Body of pancreas (tissue), 4 donors: ENCODE measurements at regions not wholly inside any gene's neighbourhood (a gene's known extent, or its start where the extent isn't known, plus 50 kb on each side); places are given as distances from the start of the nearest gene placed in this dataset.

Source experiments
- ATAC-seq: fragments of 150-250 bp; one replicate; pipeline ENCODE4 v1.9.1; 2016
- DNase-seq, 4 donors: peaks; one replicate each; pipeline ENCODE4 v3.0.0-alpha.2; 2019
- H3K27ac ChIP-seq, 4 donors: fragments of 200-600 bp; sonication (generic); 1 replicate in 3 of 4; 2 replicates in 1 of 4; pipeline versions ENCODE4 v1.5.1 to v1.6.1; 2016 to 2019; ENCODE audit warnings: mild to moderate bottlenecking in 1 of 4, mixed read lengths in 1 of 4, moderate library complexity in 1 of 4
- H3K27me3 ChIP-seq, 2 donors: fragments of 200-600 bp; sonication (generic); one replicate each; pipeline ENCODE4 v1.6.0; 2016; ENCODE audit warnings: mild to moderate bottlenecking in 1 of 2
- H3K36me3 ChIP-seq, 2 donors: fragments of 200-600 bp; sonication (generic); replicated peaks in 1 of 2; 2 replicates each; pipeline ENCODE4 v1.5.1; 2016; ENCODE audit warnings: low read depth in 2 of 2; ENCODE audit not compliant: insufficient read depth in 1 of 2
- H3K4me1 ChIP-seq: fragments of 200-600 bp; sonication (generic); one replicate; pipeline ENCODE4 v1.6.0; 2016
- H3K4me3 ChIP-seq, 2 donors: fragments of 200-600 bp; sonication (generic); 1 replicate in 1 of 2; 2 replicates in 1 of 2; pipeline ENCODE4 v1.5.1; 2016 to 2019
- H3K9me3 ChIP-seq, 3 donors: fragments of 200-600 bp; sonication (generic); 1 replicate in 2 of 3; 2 replicates in 1 of 3; pipeline ENCODE4 v1.5.1; 2016
- CTCF ChIP-seq, 7 experiments: fragments of 450-650 bp in 4 of 7; fragments of 200-600 bp in 3 of 7; sonication (generic) in 3 of 7; IDR thresholded peaks; one replicate each; pipeline ENCODE4 v1.5.1; 2016 to 2019; ENCODE audit warnings: antibody characterized with exemption in 7 of 7
- POLR2A ChIP-seq, 3 donors: fragments of 450-650 bp; IDR thresholded peaks; one replicate each; pipeline ENCODE4 v1.6.1; 2016; ENCODE audit warnings: antibody characterized with exemption in 3 of 3, mild to moderate bottlenecking in 2 of 3
- WGBS, 2 donors: methylation state at CpG; one replicate each; pipeline ENCODE4 v1.1.5; 2017; 5-methylcytosine and 5-hydroxymethylcytosine counted together
- intact Hi-C: fragments of 100-400 bp; cut with DNase I; formaldehyde crosslinking; loops from one replicate; pipeline ENCODE4 v1.15.1; 2023

GRCh38 chr12:58801986-58802385, 118.3 kb downstream of the LRIG3 start:
- WGBS, 2 donors: 55 to 60% methylated on average over 1 of the region's 1 CpG

GRCh38 chr12:58803908-58804307, 116.4 kb downstream of the LRIG3 start:
- ATAC-seq: peak; percentile 47
- peak in 1 of 4 donors; percentile 8 for DNase-seq
- no peaks in the 10 kb centered on the region for H3K9me3 ChIP-seq
- intact Hi-C loops: no loop called here
- 79 to 85% methylated on average over 2 of the region's 2 CpGs for WGBS, 2 donors
- no peaks in the 10 kb centered on the region for H3K36me3 ChIP-seq
- H3K4me1 ChIP-seq: no peaks in the 10 kb centered on the region
- no peak for TF ChIP-seq CTCF (IDR thresholded peaks at IDR 0.05)
- H3K4me3 ChIP-seq: no peak overlapping the region
- H3K27me3 ChIP-seq: no peaks in the 10 kb centered on the region
- no peak overlapping the region for H3K27ac ChIP-seq

More at GRCh38 chr12:58801986-58802385, 118.3 kb downstream of the LRIG3 start:
- no peak for TF ChIP-seq POLR2A (IDR thresholded peaks at IDR 0.05)
- no peak for TF ChIP-seq CTCF (IDR thresholded peaks at IDR 0.05)
- DNase-seq (no peak), ATAC-seq (no peak)
- H3K4me1 ChIP-seq: no peaks in the 10 kb centered on the region
- H3K4me3 ChIP-seq: no peak overlapping the region
- H3K36me3 ChIP-seq: no peaks in the 10 kb centered on the region
- H3K27ac ChIP-seq: no peak overlapping the region
- intact Hi-C loops: no loop called here
- H3K9me3 ChIP-seq: no peaks in the 10 kb centered on the region
- H3K27me3 ChIP-seq: no peaks in the 10 kb centered on the region

- no peak overlapping the region for H3K4me3 ChIP-seq
- H3K36me3 ChIP-seq: no peaks in the 10 kb centered on the region
- no peaks in the 10 kb centered on the region for H3K9me3 ChIP-seq
- H3K4me1 ChIP-seq: peaks cover 5% of the 10 kb centered on the region
- intact Hi-C loops: no loop called here
- no peak for DNase-seq
- 42 to 59% methylated on average over 2 of the region's 2 CpGs for WGBS, 2 donors
- no peaks in the 10 kb centered on the region for H3K27me3 ChIP-seq
- H3K27ac ChIP-seq: no peak overlapping the region
- ATAC-seq: no peak
- TF ChIP-seq CTCF (IDR thresholded peaks at IDR 0.05) (peak in 6 of 7 experiments; percentile 8 to 38 (median 23)), POLR2A (IDR thresholded peaks at IDR 0.05) (no peak)
Measured at GRCh38 chr12:58804749-58805148, 115.6 kb downstream of the LRIG3 start.

- intact Hi-C loops: no loop called here
- ATAC-seq (no peak), DNase-seq (no peak)
- Histone ChIP-seq H3K27ac (no peak overlapping the region), H3K27me3 (no peaks in the 10 kb centered on the region), H3K4me1 (peaks cover 11% of the 10 kb centered on the region), H3K36me3 (no peaks in the 10 kb centered on the region), H3K9me3 (no peaks in the 10 kb centered on the region), H3K4me3 (no peak overlapping the region)
- WGBS, 2 donors: 76 to 89% methylated on average over 4 of the region's 4 CpGs
- TF ChIP-seq CTCF (IDR thresholded peaks at IDR 0.05) (no peak), POLR2A (IDR thresholded peaks at IDR 0.05) (no peak)
Measured at GRCh38 chr12:58809064-58809607, 111.2 kb downstream of the LRIG3 start.

- 87 to 88% methylated on average over 2 of the region's 2 CpGs for WGBS, 2 donors
- intact Hi-C loops: no loop called here
- TF ChIP-seq CTCF (IDR thresholded peaks at IDR 0.05): no peak
- TF ChIP-seq POLR2A (IDR thresholded peaks at IDR 0.05): no peak
Measured at GRCh38 chr12:58811346-58811745, 109.0 kb downstream of the LRIG3 start.

More at GRCh38 chr12:58811346-58811745, 109.0 kb downstream of the LRIG3 start:
- Histone ChIP-seq H3K27me3 (no peaks in the 10 kb centered on the region), H3K4me3 (no peak overlapping the region), H3K9me3 (no peaks in the 10 kb centered on the region), H3K36me3 (no peaks in the 10 kb centered on the region), H3K27ac (no peak overlapping the region), H3K4me1 (peaks cover 11% of the 10 kb centered on the region)
- DNase-seq: no peak
- no peak for ATAC-seq
